HL-60 (cell line): ENCODE measurements at regions not wholly inside any gene's neighbourhood (a gene's known extent, or its start where the extent isn't known, plus 50 kb on each side); places are given as distances from the start of the nearest gene placed in this dataset.

Experiments used
- GABPA ChIP-seq: IDR thresholded peaks from 2 replicates; pipeline ENCODE4 v1.6.1; 2012; ENCODE audit warnings: low read depth
- POLR2AphosphoS5 ChIP-seq: IDR thresholded peaks from 2 replicates; pipeline ENCODE4 v1.6.1; 2012; ENCODE audit warnings: low read depth
- TF ChIP-seq, protein P1 (sequence below): IDR thresholded peaks from one replicate; pipeline ENCODE4 v1.5.1; 2011; ENCODE audit warnings: low read length, control low read depth, inconsistent platforms; ENCODE audit not compliant: insufficient read depth
- TF ChIP-seq, protein P2 (sequence below): IDR thresholded peaks from 2 replicates; pipeline ENCODE4 v1.6.1; 2012; ENCODE audit warnings: low read depth; ENCODE audit not compliant: insufficient replicate concordance

DNA sequence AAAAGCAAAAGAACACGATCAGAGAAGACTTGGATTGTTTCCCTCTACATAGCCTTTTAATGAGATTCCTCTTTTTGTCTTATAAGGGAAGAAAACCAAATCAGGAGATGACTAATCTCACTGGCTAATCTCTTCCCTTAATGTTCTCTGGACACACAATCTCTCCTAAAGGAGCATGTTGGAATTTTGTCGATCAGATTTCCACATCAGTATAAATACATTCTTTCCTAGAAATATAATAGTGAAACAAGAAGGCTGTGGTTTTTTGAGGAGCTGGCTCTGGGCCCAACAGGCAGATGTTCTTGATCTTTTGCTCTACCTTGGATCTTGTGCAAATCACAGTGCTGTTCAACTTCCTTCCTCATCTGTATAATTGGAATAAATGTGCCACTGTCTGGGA, 94.0 kb downstream of the GTPBP8 start:
- TF ChIP-seq, protein P1, sequence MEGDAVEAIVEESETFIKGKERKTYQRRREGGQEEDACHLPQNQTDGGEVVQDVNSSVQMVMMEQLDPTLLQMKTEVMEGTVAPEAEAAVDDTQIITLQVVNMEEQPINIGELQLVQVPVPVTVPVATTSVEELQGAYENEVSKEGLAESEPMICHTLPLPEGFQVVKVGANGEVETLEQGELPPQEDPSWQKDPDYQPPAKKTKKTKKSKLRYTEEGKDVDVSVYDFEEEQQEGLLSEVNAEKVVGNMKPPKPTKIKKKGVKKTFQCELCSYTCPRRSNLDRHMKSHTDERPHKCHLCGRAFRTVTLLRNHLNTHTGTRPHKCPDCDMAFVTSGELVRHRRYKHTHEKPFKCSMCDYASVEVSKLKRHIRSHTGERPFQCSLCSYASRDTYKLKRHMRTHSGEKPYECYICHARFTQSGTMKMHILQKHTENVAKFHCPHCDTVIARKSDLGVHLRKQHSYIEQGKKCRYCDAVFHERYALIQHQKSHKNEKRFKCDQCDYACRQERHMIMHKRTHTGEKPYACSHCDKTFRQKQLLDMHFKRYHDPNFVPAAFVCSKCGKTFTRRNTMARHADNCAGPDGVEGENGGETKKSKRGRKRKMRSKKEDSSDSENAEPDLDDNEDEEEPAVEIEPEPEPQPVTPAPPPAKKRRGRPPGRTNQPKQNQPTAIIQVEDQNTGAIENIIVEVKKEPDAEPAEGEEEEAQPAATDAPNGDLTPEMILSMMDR = no peak
- TF ChIP-seq POLR2AphosphoS5 (no peak), GABPA (no peak)
- TF ChIP-seq, protein P2, sequence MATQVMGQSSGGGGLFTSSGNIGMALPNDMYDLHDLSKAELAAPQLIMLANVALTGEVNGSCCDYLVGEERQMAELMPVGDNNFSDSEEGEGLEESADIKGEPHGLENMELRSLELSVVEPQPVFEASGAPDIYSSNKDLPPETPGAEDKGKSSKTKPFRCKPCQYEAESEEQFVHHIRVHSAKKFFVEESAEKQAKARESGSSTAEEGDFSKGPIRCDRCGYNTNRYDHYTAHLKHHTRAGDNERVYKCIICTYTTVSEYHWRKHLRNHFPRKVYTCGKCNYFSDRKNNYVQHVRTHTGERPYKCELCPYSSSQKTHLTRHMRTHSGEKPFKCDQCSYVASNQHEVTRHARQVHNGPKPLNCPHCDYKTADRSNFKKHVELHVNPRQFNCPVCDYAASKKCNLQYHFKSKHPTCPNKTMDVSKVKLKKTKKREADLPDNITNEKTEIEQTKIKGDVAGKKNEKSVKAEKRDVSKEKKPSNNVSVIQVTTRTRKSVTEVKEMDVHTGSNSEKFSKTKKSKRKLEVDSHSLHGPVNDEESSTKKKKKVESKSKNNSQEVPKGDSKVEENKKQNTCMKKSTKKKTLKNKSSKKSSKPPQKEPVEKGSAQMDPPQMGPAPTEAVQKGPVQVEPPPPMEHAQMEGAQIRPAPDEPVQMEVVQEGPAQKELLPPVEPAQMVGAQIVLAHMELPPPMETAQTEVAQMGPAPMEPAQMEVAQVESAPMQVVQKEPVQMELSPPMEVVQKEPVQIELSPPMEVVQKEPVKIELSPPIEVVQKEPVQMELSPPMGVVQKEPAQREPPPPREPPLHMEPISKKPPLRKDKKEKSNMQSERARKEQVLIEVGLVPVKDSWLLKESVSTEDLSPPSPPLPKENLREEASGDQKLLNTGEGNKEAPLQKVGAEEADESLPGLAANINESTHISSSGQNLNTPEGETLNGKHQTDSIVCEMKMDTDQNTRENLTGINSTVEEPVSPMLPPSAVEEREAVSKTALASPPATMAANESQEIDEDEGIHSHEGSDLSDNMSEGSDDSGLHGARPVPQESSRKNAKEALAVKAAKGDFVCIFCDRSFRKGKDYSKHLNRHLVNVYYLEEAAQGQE = no peak
